ENCODE measurements at regions not wholly inside any gene's neighbourhood (a gene's known extent, or its start where the extent isn't known, plus 50 kb on each side); places are given as distances from the start of the nearest gene placed in this dataset.
A peak's percentile ranks its signal among the peaks of the same experiment; 100 is the strongest.

- H3K4me3 ChIP-seq (ENCODE audit: low read depth, low read length) = no peak overlapping the region
- H3K4me3 Mint-ChIP-seq = no peak overlapping the region
- no peaks in the 10 kb centered on the region for H3K9me3 ChIP-seq (ENCODE audit: control insufficient read depth in 2 of 2, low read length in 2 of 2)
- H3K36me3 ChIP-seq (ENCODE audit: control insufficient read depth, insufficient read depth, low read length) = no peaks in the 10 kb centered on the region
- H3K36me3 Mint-ChIP-seq = no peaks in the 10 kb centered on the region
- no peaks in the 10 kb centered on the region for H3K4me1 ChIP-seq (ENCODE audit: control insufficient read depth, insufficient read depth, low read length, poor library complexity, severe bottlenecking)
- peaks cover 3% of the 10 kb centered on the region for H3K27me3 ChIP-seq (ENCODE audit: control insufficient read depth, insufficient read depth, low read length)
- H3K27me3 Mint-ChIP-seq = no peaks in the 10 kb centered on the region
- no peak overlapping the region for H3K27ac ChIP-seq (ENCODE audit: insufficient read depth, low read length, poor library complexity, severe bottlenecking)
- no peak overlapping the region for H3K27ac Mint-ChIP-seq
- DNase-seq = no peak
- peaks cover 0 to 4% (median 0%) of the 10 kb centered on the region in 7 donors for H3K9me3 Mint-ChIP-seq
- H3K4me1 Mint-ChIP-seq = no peaks in the 10 kb centered on the region
- ATAC-seq (ENCODE audit: low read depth in 2 of 2) = no peak
Observed at GRCh38 chr2:238742664-238743063, 105.2 kb upstream of the TWIST2 start.

- Mint-ChIP-seq H3K36me3 (no peaks in the 10 kb centered on the region), H3K4me3 (no peak overlapping the region), H3K9me3 (peaks cover 0 to 4% (median 0%) of the 10 kb centered on the region in 7 donors), H3K27me3 (no peaks in the 10 kb centered on the region), H3K4me1 (no peaks in the 10 kb centered on the region), H3K27ac (no peak overlapping the region)
- ATAC-seq (ENCODE audit: low read depth in 2 of 2) (no peak), DNase-seq (no peak)
- peaks cover under 1% of the 10 kb centered on the region for H3K27me3 ChIP-seq (ENCODE audit: control insufficient read depth, insufficient read depth, low read length)
- H3K36me3 ChIP-seq (ENCODE audit: control insufficient read depth, insufficient read depth, low read length) = no peaks in the 10 kb centered on the region
- H3K27ac ChIP-seq (ENCODE audit: insufficient read depth, low read length, poor library complexity, severe bottlenecking) = no peak overlapping the region
- H3K9me3 ChIP-seq (ENCODE audit: control insufficient read depth in 2 of 2, low read length in 2 of 2) = no peaks in the 10 kb centered on the region
- H3K4me1 ChIP-seq (ENCODE audit: control insufficient read depth, insufficient read depth, low read length, poor library complexity, severe bottlenecking) = no peaks in the 10 kb centered on the region
- H3K4me3 ChIP-seq (ENCODE audit: low read depth, low read length) = no peak overlapping the region
Observed at GRCh38 chr2:238743243-238744065, 104.4 kb upstream of the TWIST2 start.

- no peaks in the 10 kb centered on the region for H3K27me3 ChIP-seq (ENCODE audit: control insufficient read depth, insufficient read depth, low read length)
- DNase-seq = no peak
- no peak overlapping the region for H3K27ac ChIP-seq (ENCODE audit: insufficient read depth, low read length, poor library complexity, severe bottlenecking)
- H3K4me3 Mint-ChIP-seq = no peak overlapping the region
- no peaks in the 10 kb centered on the region for H3K27me3 Mint-ChIP-seq
- H3K9me3 ChIP-seq (ENCODE audit: control insufficient read depth in 2 of 2, low read length in 2 of 2) = peaks cover 0 to under 1% of the 10 kb centered on the region in 2 experiments
- H3K27ac Mint-ChIP-seq = no peak overlapping the region
- H3K36me3 ChIP-seq (ENCODE audit: control insufficient read depth, insufficient read depth, low read length) = no peaks in the 10 kb centered on the region
- H3K9me3 Mint-ChIP-seq = peaks cover 0 to 10% (median 4%) of the 10 kb centered on the region in 7 donors
- ATAC-seq (ENCODE audit: low read depth in 2 of 2) = no peak
- no peaks in the 10 kb centered on the region for H3K4me1 Mint-ChIP-seq
- no peaks in the 10 kb centered on the region for H3K36me3 Mint-ChIP-seq
- H3K4me1 ChIP-seq (ENCODE audit: control insufficient read depth, insufficient read depth, low read length, poor library complexity, severe bottlenecking) = no peaks in the 10 kb centered on the region
- no peak overlapping the region for H3K4me3 ChIP-seq (ENCODE audit: low read depth, low read length)
Observed at GRCh38 chr2:238744951-238745350, 102.9 kb upstream of the TWIST2 start.

DNA sequence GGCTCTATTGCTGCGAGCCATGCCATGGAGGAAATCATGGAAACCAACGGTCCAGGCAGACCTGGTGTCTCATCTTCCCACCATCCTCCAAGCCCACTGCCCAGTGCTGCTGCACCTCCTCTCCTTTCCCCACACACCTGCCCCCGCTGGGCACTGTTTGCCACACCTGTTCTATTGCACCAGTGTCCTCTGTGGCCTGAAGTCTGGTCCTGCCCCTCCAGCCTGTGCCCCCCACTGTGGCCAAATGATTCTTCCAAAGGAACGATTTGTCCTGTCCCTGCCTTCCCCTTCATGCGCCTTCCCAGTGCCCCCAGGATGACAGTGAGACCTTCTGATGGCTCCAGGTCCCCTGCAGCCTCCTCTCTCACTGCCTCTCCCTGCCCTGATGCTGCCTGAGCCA lies 101.9 kb upstream of the TWIST2 start:
- no peak overlapping the region for H3K4me3 ChIP-seq (ENCODE audit: low read depth, low read length)
- H3K4me3 Mint-ChIP-seq = no peak overlapping the region
- H3K27ac ChIP-seq (ENCODE audit: insufficient read depth, low read length, poor library complexity, severe bottlenecking) = no peak overlapping the region
- no peaks in the 10 kb centered on the region for H3K36me3 Mint-ChIP-seq
- ATAC-seq (ENCODE audit: low read depth in 2 of 2) = no peak
- H3K4me1 Mint-ChIP-seq = no peaks in the 10 kb centered on the region
- H3K9me3 Mint-ChIP-seq = peaks cover 0 to 10% (median 2%) of the 10 kb centered on the region in 7 donors
- no peaks in the 10 kb centered on the region for H3K36me3 ChIP-seq (ENCODE audit: control insufficient read depth, insufficient read depth, low read length)
- H3K27me3 ChIP-seq (ENCODE audit: control insufficient read depth, insufficient read depth, low read length) = no peaks in the 10 kb centered on the region
- DNase-seq = no peak
- H3K4me1 ChIP-seq (ENCODE audit: control insufficient read depth, insufficient read depth, low read length, poor library complexity, severe bottlenecking) = no peaks in the 10 kb centered on the region
- no peaks in the 10 kb centered on the region for H3K27me3 Mint-ChIP-seq
- H3K9me3 ChIP-seq (ENCODE audit: control insufficient read depth in 2 of 2, low read length in 2 of 2) = peaks cover 0 to 3% of the 10 kb centered on the region in 2 experiments
- H3K27ac Mint-ChIP-seq = no peak overlapping the region

DNA sequence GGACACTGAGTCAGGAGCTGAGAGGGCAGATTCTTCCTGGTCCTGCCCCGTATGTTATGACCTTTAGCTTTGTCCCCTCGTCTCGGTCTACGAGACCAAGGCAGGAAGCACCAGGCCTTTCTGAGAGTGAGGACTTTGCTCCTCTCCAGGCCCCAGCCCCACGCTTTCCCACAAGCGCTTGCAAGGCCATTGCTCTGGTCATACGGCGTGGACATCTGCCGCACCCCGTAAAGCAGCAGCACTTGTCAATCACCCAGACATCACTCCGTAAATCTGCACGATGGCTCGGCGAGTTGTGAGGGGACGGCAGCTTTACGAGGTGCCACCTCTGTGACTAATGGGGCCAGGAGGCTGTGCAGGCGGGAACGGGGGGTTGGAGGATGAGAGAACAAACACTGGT lies 100.8 kb upstream of the TWIST2 start:
- Mint-ChIP-seq H3K9me3 (peaks cover 0 to 10% (median 3%) of the 10 kb centered on the region in 7 donors), H3K36me3 (no peaks in the 10 kb centered on the region), H3K27me3 (no peaks in the 10 kb centered on the region), H3K4me3 (no peak overlapping the region), H3K27ac (no peak overlapping the region), H3K4me1 (no peaks in the 10 kb centered on the region)
- H3K27me3 ChIP-seq (ENCODE audit: control insufficient read depth, insufficient read depth, low read length) = no peaks in the 10 kb centered on the region
- H3K9me3 ChIP-seq (ENCODE audit: control insufficient read depth in 2 of 2, low read length in 2 of 2) = peaks cover 0 to 3% of the 10 kb centered on the region in 2 experiments
- no peak overlapping the region for H3K27ac ChIP-seq (ENCODE audit: insufficient read depth, low read length, poor library complexity, severe bottlenecking)
- no peaks in the 10 kb centered on the region for H3K4me1 ChIP-seq (ENCODE audit: control insufficient read depth, insufficient read depth, low read length, poor library complexity, severe bottlenecking)
- no peaks in the 10 kb centered on the region for H3K36me3 ChIP-seq (ENCODE audit: control insufficient read depth, insufficient read depth, low read length)
- DNase-seq = no peak
- ATAC-seq (ENCODE audit: low read depth in 2 of 2) = no peak
- no peak overlapping the region for H3K4me3 ChIP-seq (ENCODE audit: low read depth, low read length)

DNA sequence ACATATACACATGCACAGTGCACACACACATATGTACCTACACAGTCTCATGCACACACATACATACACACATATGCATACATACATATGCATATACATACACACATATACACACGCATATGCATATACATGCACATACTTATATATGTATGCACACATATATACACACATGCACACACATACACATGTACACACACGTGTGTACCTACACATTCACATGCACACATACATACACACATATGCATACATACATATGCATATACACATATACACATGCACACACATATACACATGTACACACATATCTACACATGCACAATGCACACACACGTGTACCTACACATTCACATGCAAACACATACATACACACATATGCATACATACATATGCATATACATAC lies 100.3 kb upstream of the TWIST2 start:
- no peaks in the 10 kb centered on the region for H3K27me3 ChIP-seq (ENCODE audit: control insufficient read depth, insufficient read depth, low read length)
- H3K27ac Mint-ChIP-seq = no peak overlapping the region

DNA sequence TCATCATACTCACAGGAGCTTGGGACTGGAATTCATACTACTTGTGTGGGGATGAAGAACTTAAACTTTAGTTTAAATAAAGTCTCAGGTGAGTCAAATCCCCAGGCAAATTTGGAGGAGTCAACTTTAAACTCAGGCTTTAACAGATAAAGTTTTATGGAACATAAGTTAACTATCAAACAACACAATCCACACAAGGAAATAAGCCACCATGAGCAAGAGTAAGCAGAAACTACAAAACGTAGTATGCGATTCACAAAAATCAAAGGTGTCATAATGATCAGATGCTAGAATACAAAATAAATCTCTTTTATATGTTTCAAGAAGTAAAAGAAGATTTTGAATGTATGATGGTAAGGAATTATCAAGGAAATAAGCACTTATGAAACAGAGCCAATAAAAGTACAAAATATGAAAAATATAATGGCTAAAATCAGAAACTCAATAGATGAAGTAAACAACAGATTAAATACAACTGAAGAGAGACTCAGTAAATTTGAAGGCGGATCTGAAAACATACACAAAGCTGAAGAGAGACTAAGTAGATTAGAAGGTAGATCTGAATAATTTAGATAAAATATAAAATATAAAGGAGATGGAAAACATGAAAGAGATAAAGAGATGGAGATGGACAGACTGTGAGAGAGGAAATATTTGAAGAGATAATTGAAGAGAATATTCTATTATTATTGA lies 97.5 kb upstream of the TWIST2 start:
- Mint-ChIP-seq H3K36me3 (no peaks in the 10 kb centered on the region), H3K27ac (peak overlapping the region in 1 of 3 donors; percentile 77), H3K27me3 (no peaks in the 10 kb centered on the region)

More for the DNA sequence above, 100.3 kb upstream of the TWIST2 start:
- DNase-seq = no peak
- Mint-ChIP-seq H3K4me1 (no peaks in the 10 kb centered on the region), H3K4me3 (no peak overlapping the region), H3K9me3 (peaks cover 0 to 10% (median 3%) of the 10 kb centered on the region in 7 donors), H3K36me3 (no peaks in the 10 kb centered on the region), H3K27me3 (no peaks in the 10 kb centered on the region)
- ATAC-seq (ENCODE audit: low read depth in 2 of 2) = no peak
- H3K27ac ChIP-seq (ENCODE audit: insufficient read depth, low read length, poor library complexity, severe bottlenecking) = no peak overlapping the region
- H3K4me1 ChIP-seq (ENCODE audit: control insufficient read depth, insufficient read depth, low read length, poor library complexity, severe bottlenecking) = no peaks in the 10 kb centered on the region
- peaks cover 0 to 3% of the 10 kb centered on the region in 2 experiments for H3K9me3 ChIP-seq (ENCODE audit: control insufficient read depth in 2 of 2, low read length in 2 of 2)
- H3K4me3 ChIP-seq (ENCODE audit: low read depth, low read length) = no peak overlapping the region
- no peaks in the 10 kb centered on the region for H3K36me3 ChIP-seq (ENCODE audit: control insufficient read depth, insufficient read depth, low read length)

More for the DNA sequence above, 97.5 kb upstream of the TWIST2 start:
- Histone ChIP-seq H3K27ac (ENCODE audit: insufficient read depth, low read length, poor library complexity, severe bottlenecking) (no peak overlapping the region), H3K4me3 (ENCODE audit: low read depth, low read length) (no peak overlapping the region), H3K9me3 (ENCODE audit: control insufficient read depth in 2 of 2, low read length in 2 of 2) (peaks cover 0 to 3% of the 10 kb centered on the region in 2 experiments), H3K4me1 (ENCODE audit: control insufficient read depth, insufficient read depth, low read length, poor library complexity, severe bottlenecking) (no peaks in the 10 kb centered on the region), H3K27me3 (ENCODE audit: control insufficient read depth, insufficient read depth, low read length) (no peaks in the 10 kb centered on the region), H3K36me3 (ENCODE audit: control insufficient read depth, insufficient read depth, low read length) (no peaks in the 10 kb centered on the region)
- no peak for ATAC-seq (ENCODE audit: low read depth in 2 of 2)
- Mint-ChIP-seq H3K4me3 (no peak overlapping the region), H3K9me3 (peaks cover 0 to 10% (median 3%) of the 10 kb centered on the region in 7 donors), H3K4me1 (no peaks in the 10 kb centered on the region)
- DNase-seq = no peak
